ENCODE measurements at regions not wholly inside any gene's neighbourhood (a gene's known extent, or its start where the extent isn't known, plus 50 kb on each side); places are given as distances from the start of the nearest gene placed in this dataset.

GRCh38 chr9:91102269-91102668 lies 259.4 kb downstream of the AUH start:
- TF ChIP-seq, protein P1, sequence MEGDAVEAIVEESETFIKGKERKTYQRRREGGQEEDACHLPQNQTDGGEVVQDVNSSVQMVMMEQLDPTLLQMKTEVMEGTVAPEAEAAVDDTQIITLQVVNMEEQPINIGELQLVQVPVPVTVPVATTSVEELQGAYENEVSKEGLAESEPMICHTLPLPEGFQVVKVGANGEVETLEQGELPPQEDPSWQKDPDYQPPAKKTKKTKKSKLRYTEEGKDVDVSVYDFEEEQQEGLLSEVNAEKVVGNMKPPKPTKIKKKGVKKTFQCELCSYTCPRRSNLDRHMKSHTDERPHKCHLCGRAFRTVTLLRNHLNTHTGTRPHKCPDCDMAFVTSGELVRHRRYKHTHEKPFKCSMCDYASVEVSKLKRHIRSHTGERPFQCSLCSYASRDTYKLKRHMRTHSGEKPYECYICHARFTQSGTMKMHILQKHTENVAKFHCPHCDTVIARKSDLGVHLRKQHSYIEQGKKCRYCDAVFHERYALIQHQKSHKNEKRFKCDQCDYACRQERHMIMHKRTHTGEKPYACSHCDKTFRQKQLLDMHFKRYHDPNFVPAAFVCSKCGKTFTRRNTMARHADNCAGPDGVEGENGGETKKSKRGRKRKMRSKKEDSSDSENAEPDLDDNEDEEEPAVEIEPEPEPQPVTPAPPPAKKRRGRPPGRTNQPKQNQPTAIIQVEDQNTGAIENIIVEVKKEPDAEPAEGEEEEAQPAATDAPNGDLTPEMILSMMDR (IDR thresholded peaks at IDR 0.05): no peak
- no peak for TF ChIP-seq POLR2A (IDR thresholded peaks at IDR 0.05)

Measured in breast epithelium (tissue), 3 donors.